NCI-H226 (cell line): ENCODE measurements at regions not wholly inside any gene's neighbourhood (a gene's known extent, or its start where the extent isn't known, plus 50 kb on each side); places are given as distances from the start of the nearest gene placed in this dataset.

Experiments
- DNase-seq: peaks from one replicate; pipeline ENCODE4 v3.0.0-alpha.2; 2015

DNA sequence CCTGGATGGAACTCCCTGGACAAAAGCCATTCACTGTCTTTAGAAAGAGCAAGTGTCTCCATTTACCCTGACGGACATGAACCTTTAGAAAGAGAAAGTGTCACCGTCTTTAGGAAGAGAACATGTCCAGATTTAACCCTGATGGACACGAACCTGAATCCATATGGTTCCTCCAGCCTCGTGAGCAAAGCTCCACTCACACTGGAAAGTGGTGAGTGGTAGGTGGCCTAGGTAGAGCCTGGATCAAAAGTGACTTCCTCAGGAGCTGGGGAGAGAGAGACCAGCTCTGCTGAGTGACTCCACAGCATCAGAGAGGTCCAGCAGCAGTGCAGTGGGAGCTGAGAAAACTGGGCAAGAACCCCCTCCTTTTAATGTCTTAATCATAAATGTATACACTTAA, 59.8 kb upstream of the IRS2 start:
- no peak for DNase-seq

DNA sequence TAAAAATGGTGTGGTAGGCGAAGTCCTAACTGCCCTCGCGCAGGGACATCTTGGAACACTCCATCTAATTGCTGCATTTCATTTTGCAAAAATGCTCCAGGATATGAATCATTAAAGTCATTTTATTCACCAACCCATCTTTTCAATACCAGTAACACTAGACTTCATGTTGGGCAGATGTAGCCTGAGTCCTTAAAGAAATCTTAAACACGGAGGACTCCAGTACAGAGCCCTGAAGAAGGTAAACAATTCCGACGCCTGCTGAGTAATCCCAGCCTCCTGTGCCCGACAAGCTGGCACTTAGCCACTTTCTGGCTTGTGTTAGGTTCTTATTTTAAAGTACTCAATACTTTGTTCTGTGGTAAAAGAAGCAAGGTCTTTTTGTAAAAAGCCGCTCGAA, 58.0 kb upstream of the IRS2 start:
- no peak for DNase-seq

DNA sequence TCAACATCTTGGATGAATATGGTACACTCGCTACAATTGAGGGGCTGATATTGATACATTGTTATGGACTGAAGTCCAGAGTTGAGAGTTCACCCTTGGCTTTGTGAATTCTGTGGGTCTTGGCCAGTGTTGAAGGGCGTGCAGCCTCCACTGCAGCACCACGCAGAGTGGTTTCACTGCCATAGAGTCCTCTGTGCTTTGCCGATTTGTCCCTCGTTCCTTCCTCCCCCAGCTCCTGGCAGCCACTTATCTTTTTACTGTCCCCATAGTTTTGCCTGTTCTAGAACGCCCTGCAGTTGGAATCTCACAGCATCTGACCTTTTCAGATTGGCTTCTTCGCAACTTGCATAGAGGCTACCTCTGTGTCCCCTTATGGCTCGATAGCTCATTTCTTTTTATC, 57.3 kb upstream of the IRS2 start:
- no peak for DNase-seq

DNA sequence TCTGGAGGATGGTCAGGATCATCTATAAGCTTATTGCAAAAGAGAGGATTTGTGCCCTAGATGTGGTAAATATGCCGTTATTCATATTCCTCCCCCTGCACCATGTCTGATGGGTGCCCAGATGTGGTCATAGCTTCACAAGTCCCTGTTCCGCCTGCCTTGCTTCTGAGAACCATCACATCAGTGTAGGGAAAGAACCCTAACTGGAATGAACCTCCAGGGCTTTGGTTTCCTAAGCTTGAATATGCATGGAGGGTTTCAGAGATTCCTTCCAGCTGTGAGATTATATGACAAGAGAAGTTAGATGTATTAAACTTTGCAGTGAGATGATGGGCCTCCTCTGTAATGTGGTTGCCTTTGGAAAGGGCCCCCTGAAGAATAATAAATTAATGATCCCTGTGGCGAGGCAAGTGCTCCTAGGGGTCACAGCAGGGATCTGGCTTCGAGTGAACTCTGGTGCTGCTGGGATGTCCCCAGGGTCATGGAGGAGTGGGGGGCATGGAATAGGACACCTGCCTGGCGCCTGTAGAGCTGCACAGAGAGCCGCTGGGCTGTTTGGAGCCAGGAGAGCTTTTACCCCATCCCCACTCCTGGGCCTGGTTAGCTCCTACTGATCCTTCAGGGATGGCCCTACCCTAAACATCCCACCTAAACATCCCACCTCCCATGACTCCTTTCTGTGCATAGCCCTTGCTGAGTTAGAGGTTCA, 56.0 kb upstream of the IRS2 start:
- no peak for DNase-seq

DNA sequence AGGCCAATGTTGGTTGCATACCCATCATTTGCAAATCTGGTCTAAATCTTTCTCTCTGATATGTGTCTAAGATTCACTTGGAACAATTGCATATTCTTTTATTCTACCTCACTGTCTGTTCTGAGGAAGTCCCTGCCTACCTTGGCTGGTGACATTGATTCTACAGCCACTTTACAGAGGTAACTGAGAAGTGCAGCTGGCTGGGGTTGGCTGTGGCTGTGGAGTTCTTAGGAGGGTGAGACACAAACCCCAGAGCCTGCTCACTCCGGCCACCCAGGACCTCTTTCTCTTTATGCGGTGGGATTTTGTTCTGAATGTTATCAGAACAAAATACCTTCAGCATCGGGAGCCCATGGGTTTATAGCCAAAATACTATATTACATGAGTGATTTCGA, 54.5 kb upstream of the IRS2 start:
- DNase-seq, result no peak

DNA sequence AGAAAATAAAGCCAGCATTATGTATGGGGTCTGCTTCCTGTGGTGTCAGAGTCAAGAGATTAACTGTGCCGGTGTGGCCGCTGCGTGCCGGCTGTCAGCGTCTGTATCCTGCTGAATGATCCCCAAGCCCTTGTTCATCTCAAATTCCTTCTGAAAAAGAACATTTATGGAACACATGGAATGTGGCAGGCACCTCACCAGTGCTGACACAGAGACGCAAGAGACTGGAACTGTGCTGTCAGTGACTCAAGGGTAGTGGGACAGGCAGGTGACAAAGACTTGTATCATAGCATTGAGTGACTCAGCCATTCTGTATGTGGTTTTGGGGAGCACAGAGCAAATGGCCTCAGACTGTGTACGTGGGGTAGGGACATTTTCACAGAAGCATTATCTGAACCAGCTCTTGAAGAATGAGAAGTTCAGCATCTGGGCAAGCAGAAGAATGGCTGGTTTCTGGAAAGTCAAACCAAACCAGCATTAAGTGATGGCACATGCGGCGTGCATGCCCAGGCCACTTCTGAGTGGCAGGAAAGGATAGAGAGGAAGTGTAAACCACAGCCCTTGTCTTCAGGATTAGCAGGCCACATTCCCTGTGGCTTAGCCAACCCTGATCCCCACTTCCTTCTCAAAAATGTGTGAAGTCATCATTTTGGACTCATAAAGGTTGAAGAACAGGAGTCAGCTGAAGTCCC, 54.0 kb upstream of the IRS2 start:
- DNase-seq, result peak; percentile 27

DNA sequence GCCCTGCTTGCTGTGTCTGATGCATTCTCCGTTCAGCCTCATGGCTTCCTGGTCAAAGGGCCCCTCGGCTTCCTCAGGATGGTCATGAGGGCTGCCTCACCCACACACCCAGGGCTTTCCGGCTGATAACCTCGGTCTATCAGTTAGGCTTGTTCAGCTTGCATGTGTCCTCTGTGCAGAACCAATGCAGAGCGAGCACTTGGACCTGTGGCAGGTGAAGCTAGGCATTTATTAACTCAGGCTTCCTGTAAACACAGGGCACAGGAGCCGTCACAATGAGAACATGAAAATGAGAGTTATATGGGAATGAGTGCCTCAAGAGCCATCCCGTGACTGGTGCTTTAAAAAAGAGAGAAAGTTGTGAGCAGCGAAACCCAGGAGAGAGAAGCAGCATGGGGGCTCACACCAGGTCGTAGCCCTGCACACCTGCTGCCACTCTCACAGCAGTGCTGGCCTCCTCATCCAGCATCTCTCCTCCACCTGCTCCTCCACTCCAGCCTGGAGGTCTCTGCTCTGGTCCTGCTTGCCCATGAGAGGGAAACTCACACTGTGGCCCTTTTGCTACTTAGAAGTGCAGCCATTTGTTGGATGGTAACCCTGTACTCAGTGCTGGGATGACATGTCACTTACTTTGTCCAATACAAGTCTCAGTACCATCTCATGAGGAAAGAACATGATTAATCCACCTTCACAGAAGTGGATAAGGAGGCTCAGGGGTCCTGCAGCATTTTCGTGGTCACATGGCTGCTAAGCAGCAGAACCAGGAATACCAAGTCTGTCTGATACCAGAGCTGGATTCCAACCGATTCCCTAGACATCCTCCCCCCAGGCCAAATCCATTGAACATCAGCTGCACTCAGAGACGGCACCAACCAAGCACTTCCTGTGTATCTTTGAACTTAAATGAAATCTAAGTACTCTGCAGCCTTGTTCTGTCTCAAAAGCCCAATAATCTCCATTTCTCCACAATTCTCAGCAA, 50.5 kb upstream of the IRS2 start:
- no peak for DNase-seq
